ENCODE measurements at regions not wholly inside any gene's neighbourhood (a gene's known extent, or its start where the extent isn't known, plus 50 kb on each side); places are given as distances from the start of the nearest gene placed in this dataset.

- no peak overlapping the region for H3K4me3 ChIP-seq (ENCODE audit: low read depth, low read length)
- DNase-seq (ENCODE audit: low read depth) = no peak
- TF ChIP-seq CTCF (conservative IDR thresholded peaks at IDR 0.05; ENCODE audit: low read depth, low read length) = no peak
These were observed 406.1 kb downstream of the GPM6A start for GRCh38 chr4:175405961-175406360.

- DNase-seq (ENCODE audit: low read depth) = no peak
- TF ChIP-seq CTCF (conservative IDR thresholded peaks at IDR 0.05; ENCODE audit: low read depth, low read length) = no peak
These were observed 404.1 kb downstream of the GPM6A start for GRCh38 chr4:175407926-175408325.

GRCh38 chr4:175411251-175411650 is 400.8 kb downstream of the GPM6A start:
- no peak for DNase-seq (ENCODE audit: low read depth)
- H3K4me3 ChIP-seq (ENCODE audit: low read depth, low read length) = no peak overlapping the region
- no peak for TF ChIP-seq CTCF (conservative IDR thresholded peaks at IDR 0.05; ENCODE audit: low read depth, low read length)

More at GRCh38 chr4:175407926-175408325, 404.1 kb downstream of the GPM6A start:
- H3K4me3 ChIP-seq (ENCODE audit: low read depth, low read length) = no peak overlapping the region

- no peak overlapping the region for H3K4me3 ChIP-seq (ENCODE audit: low read depth, low read length)
- TF ChIP-seq CTCF (conservative IDR thresholded peaks at IDR 0.05; ENCODE audit: low read depth, low read length) = no peak
- no peak for DNase-seq (ENCODE audit: low read depth)
These were observed 399.9 kb downstream of the GPM6A start for GRCh38 chr4:175412161-175412560.

GRCh38 chr4:175412746-175413145 is 399.3 kb downstream of the GPM6A start:
- TF ChIP-seq CTCF (conservative IDR thresholded peaks at IDR 0.05; ENCODE audit: low read depth, low read length) = no peak
- H3K4me3 ChIP-seq (ENCODE audit: low read depth, low read length) = no peak overlapping the region
- DNase-seq (ENCODE audit: low read depth) = peak; percentile 63

- peak; percentile 65 for DNase-seq (ENCODE audit: low read depth)
- TF ChIP-seq CTCF (conservative IDR thresholded peaks at IDR 0.05; ENCODE audit: low read depth, low read length) = no peak
- H3K4me3 ChIP-seq (ENCODE audit: low read depth, low read length) = no peak overlapping the region
These were observed 398.5 kb downstream of the GPM6A start for GRCh38 chr4:175413561-175413960.

- H3K4me3 ChIP-seq (ENCODE audit: low read depth, low read length) = no peak overlapping the region
- DNase-seq (ENCODE audit: low read depth) = no peak
- TF ChIP-seq CTCF (conservative IDR thresholded peaks at IDR 0.05; ENCODE audit: low read depth, low read length) = no peak
These were observed 397.5 kb downstream of the GPM6A start for GRCh38 chr4:175414602-175415001.
